Panc1 (cell line): ENCODE measurements at regions not wholly inside any gene's neighbourhood (a gene's known extent, or its start where the extent isn't known, plus 50 kb on each side); places are given as distances from the start of the nearest gene placed in this dataset.

Experiments
- ATAC-seq: fragments of 200-7000 bp; cut with Tn5 transposase; 2 replicates; pipeline ENCODE4 v1.9.1; 2020; ENCODE audit warnings: mild to moderate bottlenecking, moderate library complexity
- BruUV-seq: library from RNA; stranded (reverse); fragments of 400-500 nt; replicated peaks from 2 replicates; lab custom pipeline; 2021; lab: Mats Ljungman, UMichigan
- CTCF ChIA-PET: fragments of 300-600 bp; sonication (Branson Sonifier 250); formaldehyde crosslinking; loops from one replicate; lab custom pipeline; 2022; ENCODE audit warnings: antibody characterized with exemption; lab: Charles Lee
- POLR2A ChIA-PET: fragments of 300-600 bp; sonication (Branson Sonifier 250); formaldehyde crosslinking; loops from one replicate; lab custom pipeline; 2022; ENCODE audit warnings: antibody characterized with exemption; lab: Charles Lee
- DNase-seq: peaks from one replicate; pipeline ENCODE4 v3.0.0-alpha.2; 2010; ENCODE audit warnings: low read depth, low spot score
- H3K27ac ChIP-seq: 2 replicates; pipeline ENCODE4 v1.5.1; 2011; ENCODE audit warnings: mild to moderate bottlenecking, low read length, inconsistent platforms
- H3K27me3 ChIP-seq: fragments of 200-500 bp; sonication (Bioruptor generic); 2 replicates; pipeline ENCODE4 v1.6.0; 2014; ENCODE audit warnings: low read length, inconsistent platforms; ENCODE audit not compliant: control insufficient read depth, insufficient read depth
- H3K36me3 ChIP-seq: fragments of 200-500 bp; sonication (Bioruptor generic); 2 replicates; pipeline ENCODE4 v1.5.1; 2014; ENCODE audit warnings: inconsistent platforms, mild to moderate bottlenecking, low read length, moderate library complexity; ENCODE audit not compliant: control insufficient read depth, insufficient read depth
- H3K4me1 ChIP-seq: 2 replicates; pipeline ENCODE4 v1.5.1; 2011; ENCODE audit warnings: inconsistent platforms, mild to moderate bottlenecking, low read length, moderate library complexity; ENCODE audit not compliant: control insufficient read depth, insufficient read depth
- H3K4me3 ChIP-seq, 2 experiments: 2 replicates each; pipeline ENCODE4 v1.5.1; 2011 to 2012; ENCODE audit warnings: low read depth in 2 of 2, low read length in 2 of 2, mild to moderate bottlenecking in 2 of 2, inconsistent platforms in 1 of 2, moderate library complexity in 1 of 2
- H3K9me3 ChIP-seq: fragments of 200-500 bp; sonication (Bioruptor generic); 2 replicates; pipeline ENCODE4 v1.5.1; 2014; ENCODE audit warnings: low read depth, mild to moderate bottlenecking, inconsistent platforms, low read length, moderate library complexity; ENCODE audit not compliant: control insufficient read depth, insufficient read depth
- CTCF ChIP-seq: fragments of 450-650 bp; IDR thresholded peaks from 2 replicates; pipeline ENCODE4 v1.5.1; 2017; ENCODE audit warnings: mild to moderate bottlenecking
- POLR2AphosphoS5 ChIP-seq: IDR thresholded peaks from 2 replicates; pipeline ENCODE4 v1.6.1; 2012; ENCODE audit warnings: mild to moderate bottlenecking, low read depth, low read length, moderate library complexity
- REST ChIP-seq, 2 experiments: IDR thresholded peaks; 2 replicates each; pipeline ENCODE4 v1.6.1; 2011 to 2012; ENCODE audit warnings: low read depth in 2 of 2, control low read depth in 1 of 2, low read length in 1 of 2, mild to moderate bottlenecking in 1 of 2, moderate library complexity in 1 of 2; ENCODE audit not compliant: insufficient read depth in 1 of 2
- SIN3A ChIP-seq: IDR thresholded peaks from 2 replicates; pipeline ENCODE4 v1.6.1; 2012; ENCODE audit warnings: low read depth, mild to moderate bottlenecking, low read length, moderate library complexity, borderline replicate concordance; ENCODE audit not compliant: insufficient read depth
- TCF7L2 ChIP-seq: IDR thresholded peaks from 2 replicates; pipeline ENCODE4 v1.6.1; 2011; ENCODE audit warnings: mild to moderate bottlenecking, low read depth, low read length, inconsistent platforms
- in situ Hi-C: cut with HindIII; loops from 2 replicates; pipeline ENCODE4 v1.10.0; 2016; ENCODE audit warnings: low sequenced_read_pairs, low pct_unique_long_range_greater_than_20kb
- intact Hi-C: fragments of 100-400 bp; cut with micrococcal nuclease; formaldehyde crosslinking; loops from one replicate; pipeline ENCODE4 v1.10.0; 2022; ENCODE audit not compliant: unreplicated experiment

- ChIA-PET CTCF (no interaction called here), POLR2A (no interaction called here)
- H3K27me3 ChIP-seq: no peaks in the 10 kb centered on the region
- BruUV-seq: no TSS peak
- DNase-seq: no peak
- TF ChIP-seq POLR2AphosphoS5 (no peak), TCF7L2 (no peak), SIN3A (no peak), REST (IDR thresholded peaks at IDR 0.05; ENCODE audit: insufficient read depth in 1 of 2, low read depth in 2 of 2, low read length in 1 of 2) (no peak), CTCF (no peak)
- intact Hi-C loops: no loop called here
- H3K4me1 ChIP-seq: no peaks in the 10 kb centered on the region; the same call in 1 of the 2 replicates
- H3K36me3 ChIP-seq: no peaks in the 10 kb centered on the region
- in situ Hi-C loops: no loop called here
- H3K27ac ChIP-seq: peak overlapping the region; percentile 18; the same call in 1 of the 2 replicates
- ATAC-seq: no peak
- H3K9me3 ChIP-seq: no peaks in the 10 kb centered on the region
- H3K4me3 ChIP-seq: no peak overlapping the region
These were observed 105.2 kb upstream of the CITED2 start for GRCh38 chr6:139479433-139480222.

GRCh38 chr6:139475646-139476045 lies 101.2 kb upstream of the CITED2 start:
- ATAC-seq (no peak), DNase-seq (no peak)
- Histone ChIP-seq H3K36me3 (no peaks in the 10 kb centered on the region), H3K4me3 (no peak overlapping the region), H3K9me3 (no peaks in the 10 kb centered on the region), H3K4me1 (peaks cover 4% of the 10 kb centered on the region; the same call in 1 of the 2 replicates), H3K27ac (no peak overlapping the region), H3K27me3 (no peaks in the 10 kb centered on the region)
- intact Hi-C loops (no loop called here), in situ Hi-C loops (no loop called here)
- ChIA-PET CTCF (no interaction called here), POLR2A (no interaction called here)
- TF ChIP-seq TCF7L2: no peak
- TF ChIP-seq CTCF: no peak
- TF ChIP-seq REST (IDR thresholded peaks at IDR 0.05; ENCODE audit: insufficient read depth in 1 of 2, low read depth in 2 of 2, low read length in 1 of 2): no peak
- TF ChIP-seq POLR2AphosphoS5: no peak
- no peak for TF ChIP-seq SIN3A
- BruUV-seq: no TSS peak
